Sigmoid colon (tissue), 6 donors: ENCODE measurements at regions not wholly inside any gene's neighbourhood (a gene's known extent, or its start where the extent isn't known, plus 50 kb on each side); places are given as distances from the start of the nearest gene placed in this dataset.

ENCODE experiments used
- DNase-seq: peaks from one replicate; pipeline ENCODE4 v3.0.0-alpha.2; 2019
- H3K27ac ChIP-seq, 4 donors: fragments of 200-600 bp; sonication (generic); one replicate each; pipeline ENCODE4 v1.5.1; 2016 to 2019; ENCODE audit warnings: mild to moderate bottlenecking in 1 of 4
- H3K27me3 ChIP-seq, 3 donors: fragments of 200-600 bp; sonication (generic); one replicate each; pipeline ENCODE4 v1.5.1; 2019; ENCODE audit warnings: mild to moderate bottlenecking in 1 of 3
- H3K36me3 ChIP-seq, 4 donors: fragments of 200-600 bp; sonication (generic); one replicate each; pipeline ENCODE4 v1.5.1; 2016 to 2019
- H3K4me1 ChIP-seq, 4 donors: fragments of 200-600 bp; sonication (generic); one replicate each; pipeline ENCODE4 v1.5.1; 2017 to 2019
- H3K4me3 ChIP-seq, 4 donors: fragments of 200-600 bp; sonication (generic); one replicate each; pipeline ENCODE4 v1.5.1; 2017 to 2019; ENCODE audit warnings: mild to moderate bottlenecking in 2 of 4, moderate library complexity in 1 of 4
- H3K9me3 ChIP-seq, 4 donors: fragments of 200-600 bp in 3 of 4; sonication (generic) in 3 of 4; one replicate each; pipeline versions ENCODE4 v1.5.1 to v1.6.1; 2013 to 2019
- EP300 ChIP-seq, 4 donors: sonication (generic); formaldehyde crosslinking; IDR thresholded peaks; one replicate each; pipeline ENCODE4 v1.6.1; 2017; ENCODE audit warnings: antibody characterized with exemption in 4 of 4
- POLR2A ChIP-seq, 2 donors: fragments of 450-650 bp; IDR thresholded peaks; one replicate each; pipeline ENCODE4 v1.6.1; 2016; ENCODE audit warnings: antibody characterized with exemption in 2 of 2, mild to moderate bottlenecking in 2 of 2, moderate library complexity in 2 of 2
- POLR2AphosphoS5 ChIP-seq, 4 donors: sonication (generic); formaldehyde crosslinking; IDR thresholded peaks; one replicate each; pipeline ENCODE4 v1.6.1; 2017; ENCODE audit warnings: antibody characterized with exemption in 4 of 4
- WGBS, 2 donors: extraction: QIAGEN DNeasy Blood & Tissue Kit; methylation state at CpG; one replicate each; pipeline ENCODE4 v1.1.7; 2013; 5-methylcytosine and 5-hydroxymethylcytosine counted together
- intact Hi-C: fragments of 100-400 bp; cut with DNase I; formaldehyde crosslinking; loops from one replicate; pipeline ENCODE4 v1.15.1; 2023
- TF ChIP-seq, protein P1 (sequence below), 4 experiments: fragments of 450-650 bp in 3 of 4; fragments of 200-600 bp in 1 of 4; IDR thresholded peaks; one replicate each; pipeline ENCODE4 v1.5.1; 2016 to 2019; ENCODE audit warnings: antibody characterized with exemption in 4 of 4, mild to moderate bottlenecking in 3 of 4, moderate library complexity in 2 of 4
- donor health status: healthy with polysubstance abuse.
- donor health status: healthy.

- Histone ChIP-seq H3K4me3 (no peak overlapping the region), H3K27ac (peak overlapping the region; percentile 82 to 88 (median 84)), H3K36me3 (no peaks in the 10 kb centered on the region), H3K4me1 (peaks cover 0 to 84% (median 75%) of the 10 kb centered on the region in 4 donors), H3K27me3 (no peaks in the 10 kb centered on the region), H3K9me3 (no peaks in the 10 kb centered on the region)
- no peak for TF ChIP-seq EP300 (IDR thresholded peaks at IDR 0.05)
- TF ChIP-seq, protein P1, sequence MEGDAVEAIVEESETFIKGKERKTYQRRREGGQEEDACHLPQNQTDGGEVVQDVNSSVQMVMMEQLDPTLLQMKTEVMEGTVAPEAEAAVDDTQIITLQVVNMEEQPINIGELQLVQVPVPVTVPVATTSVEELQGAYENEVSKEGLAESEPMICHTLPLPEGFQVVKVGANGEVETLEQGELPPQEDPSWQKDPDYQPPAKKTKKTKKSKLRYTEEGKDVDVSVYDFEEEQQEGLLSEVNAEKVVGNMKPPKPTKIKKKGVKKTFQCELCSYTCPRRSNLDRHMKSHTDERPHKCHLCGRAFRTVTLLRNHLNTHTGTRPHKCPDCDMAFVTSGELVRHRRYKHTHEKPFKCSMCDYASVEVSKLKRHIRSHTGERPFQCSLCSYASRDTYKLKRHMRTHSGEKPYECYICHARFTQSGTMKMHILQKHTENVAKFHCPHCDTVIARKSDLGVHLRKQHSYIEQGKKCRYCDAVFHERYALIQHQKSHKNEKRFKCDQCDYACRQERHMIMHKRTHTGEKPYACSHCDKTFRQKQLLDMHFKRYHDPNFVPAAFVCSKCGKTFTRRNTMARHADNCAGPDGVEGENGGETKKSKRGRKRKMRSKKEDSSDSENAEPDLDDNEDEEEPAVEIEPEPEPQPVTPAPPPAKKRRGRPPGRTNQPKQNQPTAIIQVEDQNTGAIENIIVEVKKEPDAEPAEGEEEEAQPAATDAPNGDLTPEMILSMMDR (IDR thresholded peaks at IDR 0.05), result no peak
- TF ChIP-seq POLR2A (IDR thresholded peaks at IDR 0.05), result no peak
- TF ChIP-seq POLR2AphosphoS5 (IDR thresholded peaks at IDR 0.05), result no peak
- DNase-seq, result no peak
- 89 to 92% methylated on average over 3 of the region's 3 CpGs for WGBS, 2 donors
- intact Hi-C loops, result loop anchor here (5.0 kb wide), 3 partner anchors 326 to 704 kb away; partner anchors contain the start of genes LARP1B and SCLT1
These were observed 100.7 kb upstream of the PGRMC2 start for GRCh38 chr4:128388352-128388630.

DNA sequence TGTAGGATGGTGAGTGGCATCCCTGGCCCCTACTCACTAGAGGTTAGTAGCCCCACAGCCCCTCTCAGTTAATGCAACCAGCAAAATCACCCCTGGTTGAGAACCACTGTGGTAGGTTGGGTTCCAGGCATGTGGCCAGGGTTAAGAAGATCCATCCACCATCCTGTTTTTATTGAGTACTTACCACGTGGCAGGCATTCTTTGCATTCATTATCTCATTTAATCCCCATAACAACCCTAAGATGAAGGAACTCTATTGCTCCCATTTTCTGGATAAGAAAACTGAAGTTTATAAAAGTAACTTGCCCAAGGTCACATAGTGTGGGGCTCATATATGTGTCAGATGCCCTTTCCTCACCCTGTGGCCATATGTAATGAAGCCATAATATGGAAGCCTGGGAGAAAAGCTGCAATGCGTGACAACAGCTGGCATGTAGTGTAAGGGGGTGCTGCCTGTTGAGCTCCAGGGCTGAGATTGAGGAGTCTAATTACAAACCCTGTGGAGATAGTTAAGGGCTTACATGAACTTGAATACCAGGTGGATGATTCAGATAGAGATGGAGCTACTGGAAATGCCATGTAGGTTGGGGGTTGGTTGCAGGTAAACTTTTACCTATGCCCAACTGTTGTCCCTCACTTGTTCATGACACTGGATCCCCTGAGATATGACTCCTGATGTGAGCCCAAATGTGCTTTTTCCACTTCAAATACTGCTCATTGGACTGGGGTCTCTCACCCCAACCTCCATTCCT is 100.2 kb upstream of the PGRMC2 start:
- no peak overlapping the region for H3K4me3 ChIP-seq
- intact Hi-C loops, result loop anchor here (2.0 to 5.0 kb wide), 9 partner anchors 37 to 705 kb away; partner anchors contain the start of genes LARP1B and SCLT1
- H3K4me1 ChIP-seq, result peaks cover 0 to 79% (median 70%) of the 10 kb centered on the region in 4 donors
- H3K27ac ChIP-seq, result peak overlapping the region; percentile 82 to 88 (median 84)
- 76 to 78% methylated on average over 2 of the region's 2 CpGs for WGBS, 2 donors
- H3K9me3 ChIP-seq, result no peaks in the 10 kb centered on the region
- TF ChIP-seq, protein P1 (IDR thresholded peaks at IDR 0.05), result no peak
- no peak for TF ChIP-seq POLR2AphosphoS5 (IDR thresholded peaks at IDR 0.05)
- TF ChIP-seq EP300 (IDR thresholded peaks at IDR 0.05), result no peak
- TF ChIP-seq POLR2A (IDR thresholded peaks at IDR 0.05), result no peak
- no peaks in the 10 kb centered on the region for H3K27me3 ChIP-seq
- H3K36me3 ChIP-seq, result no peaks in the 10 kb centered on the region
- DNase-seq, result no peak

- 61 to 65% methylated on average over 15 of the region's 15 CpGs for WGBS, 2 donors
- H3K27ac ChIP-seq, result peak overlapping the region; percentile 82 to 88 (median 84)
- DNase-seq, result peak; percentile 98
- H3K27me3 ChIP-seq, result no peaks in the 10 kb centered on the region
- H3K4me3 ChIP-seq, result no peak overlapping the region
- H3K9me3 ChIP-seq, result no peaks in the 10 kb centered on the region
- H3K4me1 ChIP-seq, result peaks cover 0 to 74% (median 67%) of the 10 kb centered on the region in 4 donors
- peak; percentile 44 to 87 (median 72) for TF ChIP-seq EP300 (IDR thresholded peaks at IDR 0.05)
- TF ChIP-seq, protein P1 (IDR thresholded peaks at IDR 0.05), result no peak
- peak; percentile 93 to 98 (median 96) for TF ChIP-seq POLR2AphosphoS5 (IDR thresholded peaks at IDR 0.05)
- H3K36me3 ChIP-seq, result no peaks in the 10 kb centered on the region
- intact Hi-C loops, result loop anchor here (2.0 to 5.0 kb wide), 9 partner anchors 38 to 705 kb away; partner anchors contain the start of genes LARP1B and SCLT1
These were observed 99.4 kb upstream of the PGRMC2 start for GRCh38 chr4:128386761-128387599.

DNA sequence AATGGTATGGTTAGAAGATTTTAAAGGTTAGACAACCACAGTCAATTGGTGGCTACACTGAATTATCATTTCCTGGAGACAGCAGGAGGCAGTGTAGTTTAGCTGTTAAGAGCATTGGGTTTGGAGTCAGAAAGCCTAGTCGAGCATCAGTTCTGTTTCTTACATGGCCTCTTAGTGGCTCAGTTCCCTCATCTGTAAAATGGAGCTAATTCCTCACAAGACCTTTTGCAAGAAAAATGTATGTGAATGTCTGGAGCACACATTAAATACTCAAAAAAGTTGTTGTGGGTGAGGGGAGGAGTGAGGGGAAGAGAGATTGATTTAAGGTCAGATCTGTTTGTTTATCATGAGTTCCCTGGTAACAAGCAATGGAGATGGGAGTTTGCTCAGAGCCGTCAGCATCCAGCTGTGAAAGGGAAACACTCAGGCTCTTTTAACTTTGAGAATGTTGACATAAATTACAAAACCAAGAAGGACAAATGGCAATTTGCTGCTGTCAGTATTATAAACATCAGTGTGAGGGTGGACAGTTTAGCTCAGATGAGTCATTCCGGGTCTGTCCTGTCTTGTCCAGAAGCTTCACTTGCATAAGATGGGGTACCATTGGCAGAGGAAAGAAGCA is 98.2 kb upstream of the PGRMC2 start:
- H3K36me3 ChIP-seq, result no peaks in the 10 kb centered on the region
- intact Hi-C loops, result loop anchor here (2.0 to 5.0 kb wide), 9 partner anchors 39 to 707 kb away; partner anchors contain the start of genes LARP1B and SCLT1
- 69 to 70% methylated on average over 3 of the region's 3 CpGs for WGBS, 2 donors

More for the DNA sequence above, 98.2 kb upstream of the PGRMC2 start:
- Histone ChIP-seq H3K9me3 (no peaks in the 10 kb centered on the region), H3K4me3 (no peak overlapping the region), H3K27me3 (no peaks in the 10 kb centered on the region), H3K27ac (peak overlapping the region; percentile 82 to 88 (median 84)), H3K4me1 (peaks cover 0 to 70% (median 67%) of the 10 kb centered on the region in 4 donors)
- TF ChIP-seq EP300 (IDR thresholded peaks at IDR 0.05), result no peak
- peak in 3 of 4 donors; percentile 32 to 53 (median 45) for TF ChIP-seq POLR2AphosphoS5 (IDR thresholded peaks at IDR 0.05)
- no peak for DNase-seq
